ENCODE measurements at regions not wholly inside any gene's neighbourhood (a gene's known extent, or its start where the extent isn't known, plus 50 kb on each side); places are given as distances from the start of the nearest gene placed in this dataset.

GRCh38 chr3:35394905-35395304 is 244.4 kb upstream of the ARPP21 start:
- FAIRE-seq (no peak), DNase-seq (ENCODE audit: low read depth, low spot score) (no peak), ATAC-seq (no peak)
- 8% methylated on average over 1 of the region's 1 CpG for WGBS (ENCODE audit: insufficient coverage, insufficient replicate concordance, low lambda C conversion rate, missing lambda C conversion rate)
- Histone ChIP-seq H3K9ac (ENCODE audit: control insufficient read depth, insufficient read depth, low read length) (no peak overlapping the region), H4K20me1 (ENCODE audit: control insufficient read depth, insufficient read depth) (no peaks in the 10 kb centered on the region), H3K79me2 (ENCODE audit: control insufficient read depth, insufficient read depth, low read length) (no peaks in the 10 kb centered on the region), H3K36me3 (ENCODE audit: control insufficient read depth in 2 of 2, insufficient read depth in 2 of 2, low read length in 1 of 2) (no peaks in the 10 kb centered on the region), H3K4me3 (no peak overlapping the region), H3K9me3 (replicated peaks; ENCODE audit: control insufficient read depth, insufficient read depth, low read length) (no peaks in the 10 kb centered on the region; the same call in 2 of the 3 replicates), H3K27me3 (replicated peaks in 1 of 2; ENCODE audit: control insufficient read depth in 2 of 2, insufficient read depth in 2 of 2, low read length in 1 of 2) (no peaks in the 10 kb centered on the region), H3K4me2 (ENCODE audit: control insufficient read depth, insufficient read depth) (no peak overlapping the region), H3K27ac (ENCODE audit: control insufficient read depth, insufficient read depth) (no peak overlapping the region), H3K4me1 (ENCODE audit: control insufficient read depth, insufficient read depth, low read length) (no peaks in the 10 kb centered on the region), H2AFZ (ENCODE audit: control insufficient read depth, low read depth, low read length) (no peak overlapping the region)
- ChIA-PET SMC1A (ENCODE audit: uncharacterized antibody, unreplicated experiment) (interaction anchor here (0.6 kb wide), 1 partner anchor 75 kb away, joined by 3 read pairs; no protein-coding TSS in a partner anchor), POLR2A (no interaction called here), CTCF (no interaction called here), RAD21 (ENCODE audit: unreplicated experiment) (no interaction called here)
- no TSS peak for BruUV-seq (replicated peaks)
- no peak for TF ChIP-seq NFXL1 (IDR thresholded peaks at IDR 0.05; ENCODE audit: borderline replicate concordance)
- no peak for TF ChIP-seq KAT2A (conservative IDR thresholded peaks at IDR 0.05; ENCODE audit: control insufficient read depth, low read depth, low read length)
- no peak for TF ChIP-seq PRDM15 (CRISPR knock-in tag; IDR thresholded peaks at IDR 0.05)
- TF ChIP-seq ZNF24 (IDR thresholded peaks at IDR 0.05), result no peak
- in situ Hi-C loops (cut with MboI), result no loop called here
- intact Hi-C loops (cut with micrococcal nuclease; ENCODE audit: unreplicated experiment), result no loop called here

- H3K4me3 ChIP-seq, result no peak overlapping the region
- in situ Hi-C loops (cut with MboI) (no loop called here), intact Hi-C loops (cut with micrococcal nuclease; ENCODE audit: unreplicated experiment) (no loop called here)
- no peaks in the 10 kb centered on the region for H4K20me1 ChIP-seq (ENCODE audit: control insufficient read depth, insufficient read depth)
- ATAC-seq (no peak), DNase-seq (ENCODE audit: low read depth, low spot score) (no peak), FAIRE-seq (no peak)
- no peaks in the 10 kb centered on the region for H3K4me1 ChIP-seq (ENCODE audit: control insufficient read depth, insufficient read depth, low read length)
- H3K4me2 ChIP-seq (ENCODE audit: control insufficient read depth, insufficient read depth), result no peak overlapping the region
- no peaks in the 10 kb centered on the region for H3K9me3 ChIP-seq (replicated peaks; ENCODE audit: control insufficient read depth, insufficient read depth, low read length)
- CTCF ChIA-PET, result no interaction called here
- H2AFZ ChIP-seq (ENCODE audit: control insufficient read depth, low read depth, low read length), result no peak overlapping the region
- H3K79me2 ChIP-seq (ENCODE audit: control insufficient read depth, insufficient read depth, low read length), result no peaks in the 10 kb centered on the region
- H3K36me3 ChIP-seq (ENCODE audit: control insufficient read depth in 2 of 2, insufficient read depth in 2 of 2, low read length in 1 of 2), result no peaks in the 10 kb centered on the region
- H3K9ac ChIP-seq (ENCODE audit: control insufficient read depth, insufficient read depth, low read length), result no peak overlapping the region
- RAD21 ChIA-PET (ENCODE audit: unreplicated experiment), result no interaction called here
- H3K27ac ChIP-seq (ENCODE audit: control insufficient read depth, insufficient read depth), result no peak overlapping the region
- POLR2A ChIA-PET, result no interaction called here
- BruUV-seq (replicated peaks), result no TSS peak
- SMC1A ChIA-PET (ENCODE audit: uncharacterized antibody, unreplicated experiment), result no interaction called here
- no peaks in the 10 kb centered on the region for H3K27me3 ChIP-seq (replicated peaks in 1 of 2; ENCODE audit: control insufficient read depth in 2 of 2, insufficient read depth in 2 of 2, low read length in 1 of 2)
- TF ChIP-seq SP1 (IDR thresholded peaks at IDR 0.05; ENCODE audit: low read depth, low read length), result no peak
- TF ChIP-seq HDAC6 (IDR thresholded peaks at IDR 0.05; ENCODE audit: unreplicated experiment), result no peak
- TF ChIP-seq IRF4 (IDR thresholded peaks at IDR 0.05; ENCODE audit: low read depth, low read length), result no peak
- no peak for TF ChIP-seq RUNX3 (IDR thresholded peaks at IDR 0.05; ENCODE audit: low read length)
- TF ChIP-seq PAX5 (IDR thresholded peaks at IDR 0.05; ENCODE audit: borderline replicate concordance, low read depth, low read length), result no peak
- no peak for TF ChIP-seq PBX3 (IDR thresholded peaks at IDR 0.05; ENCODE audit: insufficient replicate concordance, low read depth, low read length)
- TF ChIP-seq MEF2B (IDR thresholded peaks at IDR 0.05; ENCODE audit: partially characterized antibody, poor library complexity, severe bottlenecking), result no peak
- no peak for TF ChIP-seq ZNF384 (IDR thresholded peaks at IDR 0.05; ENCODE audit: borderline replicate concordance, low read depth, low read length)
- no peak for TF ChIP-seq PAX8 (IDR thresholded peaks at IDR 0.05)
- no peak for TF ChIP-seq BCL3 (IDR thresholded peaks at IDR 0.05; ENCODE audit: borderline replicate concordance, insufficient read depth, low read depth, low read length, poor library complexity, severe bottlenecking)
Measured at GRCh38 chr3:35401671-35402070, 237.7 kb upstream of the ARPP21 start.
